ENCODE measurements at regions not wholly inside any gene's neighbourhood (a gene's known extent, or its start where the extent isn't known, plus 50 kb on each side); places are given as distances from the start of the nearest gene placed in this dataset.

DNA sequence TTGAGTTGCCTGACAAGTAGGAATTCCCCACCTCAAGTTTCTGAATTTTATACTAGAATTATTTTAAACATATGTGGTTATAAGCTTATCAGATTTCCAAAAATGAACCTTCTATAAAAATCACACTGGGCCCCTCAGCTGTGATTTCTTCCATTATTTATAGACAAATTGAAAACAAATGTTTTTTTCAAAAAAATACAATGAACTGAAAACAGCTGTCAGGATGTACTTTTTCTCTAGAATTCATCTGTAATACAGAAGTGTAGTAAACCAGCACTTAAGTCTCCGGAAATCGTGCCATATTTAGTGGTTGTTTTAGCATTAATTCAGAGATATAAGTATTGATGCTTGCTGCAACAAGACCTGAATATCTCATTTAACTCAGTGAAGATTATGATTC is 74.0 kb downstream of the SPRY1 start:
- no peaks in the 10 kb centered on the region for H3K36me3 Mint-ChIP-seq
- WGBS (ENCODE audit: insufficient coverage): 100% methylated on average over 2 of the region's 2 CpGs
- intact Hi-C loops (cut with micrococcal nuclease): no loop called here
- Histone ChIP-seq H3K9me3 (ENCODE audit: control insufficient read depth, insufficient read depth, low read length) (no peaks in the 10 kb centered on the region), H3K4me3 (ENCODE audit: low read length) (no peak overlapping the region), H3K27ac (ENCODE audit: low read length) (no peak overlapping the region), H3K36me3 (ENCODE audit: control insufficient read depth, insufficient read depth, low read length) (no peaks in the 10 kb centered on the region), H3K4me1 (ENCODE audit: control insufficient read depth, insufficient read depth, low read length) (no peaks in the 10 kb centered on the region), H3K27me3 (ENCODE audit: control insufficient read depth, insufficient read depth, low read length) (no peaks in the 10 kb centered on the region)
- no peaks in the 10 kb centered on the region for H3K9me3 Mint-ChIP-seq
- H3K4me1 Mint-ChIP-seq: no peaks in the 10 kb centered on the region
- no peak for ATAC-seq
- no peak overlapping the region for H3K27ac Mint-ChIP-seq
- H3K4me3 Mint-ChIP-seq: no peak overlapping the region
- TF ChIP-seq, protein P1, sequence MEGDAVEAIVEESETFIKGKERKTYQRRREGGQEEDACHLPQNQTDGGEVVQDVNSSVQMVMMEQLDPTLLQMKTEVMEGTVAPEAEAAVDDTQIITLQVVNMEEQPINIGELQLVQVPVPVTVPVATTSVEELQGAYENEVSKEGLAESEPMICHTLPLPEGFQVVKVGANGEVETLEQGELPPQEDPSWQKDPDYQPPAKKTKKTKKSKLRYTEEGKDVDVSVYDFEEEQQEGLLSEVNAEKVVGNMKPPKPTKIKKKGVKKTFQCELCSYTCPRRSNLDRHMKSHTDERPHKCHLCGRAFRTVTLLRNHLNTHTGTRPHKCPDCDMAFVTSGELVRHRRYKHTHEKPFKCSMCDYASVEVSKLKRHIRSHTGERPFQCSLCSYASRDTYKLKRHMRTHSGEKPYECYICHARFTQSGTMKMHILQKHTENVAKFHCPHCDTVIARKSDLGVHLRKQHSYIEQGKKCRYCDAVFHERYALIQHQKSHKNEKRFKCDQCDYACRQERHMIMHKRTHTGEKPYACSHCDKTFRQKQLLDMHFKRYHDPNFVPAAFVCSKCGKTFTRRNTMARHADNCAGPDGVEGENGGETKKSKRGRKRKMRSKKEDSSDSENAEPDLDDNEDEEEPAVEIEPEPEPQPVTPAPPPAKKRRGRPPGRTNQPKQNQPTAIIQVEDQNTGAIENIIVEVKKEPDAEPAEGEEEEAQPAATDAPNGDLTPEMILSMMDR (IDR thresholded peaks at IDR 0.05): no peak
- H3K27me3 Mint-ChIP-seq (ENCODE audit: low read depth in 2 of 2): peaks cover 0 to 6% of the 10 kb centered on the region in 2 donors
- no peak for DNase-seq

DNA sequence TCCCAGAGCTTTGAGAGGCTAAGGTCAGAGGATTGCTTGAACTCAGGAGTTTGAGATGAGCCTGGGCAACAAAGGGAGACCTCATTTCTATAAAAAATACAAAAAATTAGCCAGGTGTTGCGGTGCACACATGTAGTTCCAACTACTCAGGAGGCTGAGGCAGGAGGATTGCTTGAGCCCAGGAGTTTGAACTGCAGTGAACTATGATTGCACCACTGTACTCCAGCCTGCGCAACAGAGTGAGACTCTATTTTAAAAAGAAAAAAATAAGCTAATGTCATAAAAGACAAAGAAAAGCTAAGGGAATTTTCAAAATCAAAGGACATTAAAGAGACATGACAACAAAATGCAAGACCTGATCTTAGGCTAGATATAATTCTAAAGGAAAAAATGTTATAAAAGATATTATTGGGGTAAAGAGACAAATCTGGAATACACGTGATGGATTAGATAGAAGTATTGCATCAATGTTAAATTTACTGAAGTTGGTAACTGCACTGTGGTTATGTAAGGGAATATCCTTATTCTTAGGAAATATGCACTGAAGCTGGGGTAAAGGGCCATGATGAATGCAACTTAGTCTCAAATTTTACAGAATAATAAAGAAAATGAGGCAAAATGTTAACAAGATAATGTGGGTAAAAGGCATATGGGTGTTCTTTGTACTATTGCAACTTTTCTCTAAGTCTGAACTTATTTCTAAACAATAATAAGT is 75.2 kb downstream of the SPRY1 start:
- 91% methylated on average over 2 of the region's 3 CpGs for WGBS (ENCODE audit: insufficient coverage)
- Mint-ChIP-seq H3K4me1 (no peaks in the 10 kb centered on the region), H3K27me3 (ENCODE audit: low read depth in 2 of 2) (peaks cover 0 to 6% of the 10 kb centered on the region in 2 donors), H3K27ac (no peak overlapping the region), H3K4me3 (no peak overlapping the region), H3K36me3 (no peaks in the 10 kb centered on the region), H3K9me3 (no peaks in the 10 kb centered on the region)
- no peaks in the 10 kb centered on the region for H3K9me3 ChIP-seq (ENCODE audit: control insufficient read depth, insufficient read depth, low read length)
- no peak overlapping the region for H3K27ac ChIP-seq (ENCODE audit: low read length)
- H3K4me1 ChIP-seq (ENCODE audit: control insufficient read depth, insufficient read depth, low read length): no peaks in the 10 kb centered on the region
- DNase-seq: no peak
- H3K4me3 ChIP-seq (ENCODE audit: low read length): no peak overlapping the region
- ATAC-seq: no peak
- no peaks in the 10 kb centered on the region for H3K36me3 ChIP-seq (ENCODE audit: control insufficient read depth, insufficient read depth, low read length)
- H3K27me3 ChIP-seq (ENCODE audit: control insufficient read depth, insufficient read depth, low read length): no peaks in the 10 kb centered on the region
- intact Hi-C loops (cut with micrococcal nuclease): no loop called here
- TF ChIP-seq, protein P1 (IDR thresholded peaks at IDR 0.05): no peak

DNA sequence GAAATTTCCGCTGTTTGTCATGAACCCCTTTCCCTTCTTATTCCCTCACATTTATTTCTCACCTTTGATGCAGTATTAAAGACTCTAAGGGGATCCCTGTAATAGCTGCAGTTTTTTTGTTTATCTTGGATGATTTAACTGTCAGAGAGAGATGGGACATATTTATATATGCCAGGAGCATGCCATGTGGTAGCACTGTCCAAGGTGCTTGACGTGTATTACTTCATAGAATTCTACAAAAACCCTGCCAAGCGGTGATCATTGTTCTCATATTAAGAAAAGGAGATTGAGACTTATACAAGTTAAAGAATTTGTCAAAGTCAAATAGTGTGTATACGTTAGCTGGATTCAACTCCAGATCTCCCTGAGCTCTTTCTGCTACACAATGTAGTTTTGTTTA is 78.2 kb downstream of the SPRY1 start:
- Histone ChIP-seq H3K36me3 (ENCODE audit: control insufficient read depth, insufficient read depth, low read length) (no peaks in the 10 kb centered on the region), H3K4me3 (ENCODE audit: low read length) (no peak overlapping the region), H3K27ac (ENCODE audit: low read length) (no peak overlapping the region), H3K9me3 (ENCODE audit: control insufficient read depth, insufficient read depth, low read length) (no peaks in the 10 kb centered on the region), H3K27me3 (ENCODE audit: control insufficient read depth, insufficient read depth, low read length) (no peaks in the 10 kb centered on the region), H3K4me1 (ENCODE audit: control insufficient read depth, insufficient read depth, low read length) (peaks cover 16% of the 10 kb centered on the region)
- intact Hi-C loops (cut with micrococcal nuclease): loop anchor here (5.0 kb wide), 1 partner anchor 127 kb away; no protein-coding TSS in a partner anchor
- DNase-seq (no peak), ATAC-seq (no peak)
- Mint-ChIP-seq H3K36me3 (no peaks in the 10 kb centered on the region), H3K27me3 (ENCODE audit: low read depth in 2 of 2) (peaks cover 0 to 6% of the 10 kb centered on the region in 2 donors), H3K4me1 (peaks cover 25 to 29% of the 10 kb centered on the region in 2 donors), H3K27ac (no peak overlapping the region), H3K9me3 (no peaks in the 10 kb centered on the region), H3K4me3 (no peak overlapping the region)
- TF ChIP-seq, protein P1 (IDR thresholded peaks at IDR 0.05): no peak
- WGBS (ENCODE audit: insufficient coverage): 96% methylated on average over 4 of the region's 4 CpGs

DNA sequence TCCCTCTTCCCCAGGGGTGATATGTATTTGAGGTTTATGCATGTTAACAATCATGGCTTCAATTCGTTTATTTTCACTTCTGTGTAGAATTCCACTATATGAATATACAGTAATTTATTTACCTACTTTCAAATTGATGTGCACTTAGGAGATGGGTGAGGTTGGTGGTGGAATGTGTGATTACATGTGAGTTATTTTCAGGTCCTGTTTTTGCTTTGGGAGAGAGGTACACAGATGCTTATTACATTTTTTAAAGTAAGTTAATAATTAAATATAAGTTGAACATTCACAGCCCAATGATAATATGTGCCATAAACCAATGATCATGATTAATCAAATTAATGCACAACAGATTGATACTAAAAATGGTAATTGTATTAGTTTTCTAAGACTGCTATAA is 79.5 kb downstream of the SPRY1 start:
- Mint-ChIP-seq H3K27me3 (ENCODE audit: low read depth in 2 of 2) (peaks cover 0 to 6% of the 10 kb centered on the region in 2 donors), H3K4me1 (peaks cover 28 to 33% of the 10 kb centered on the region in 2 donors), H3K36me3 (no peaks in the 10 kb centered on the region), H3K27ac (no peak overlapping the region), H3K9me3 (no peaks in the 10 kb centered on the region), H3K4me3 (no peak overlapping the region)
- Histone ChIP-seq H3K27ac (ENCODE audit: low read length) (no peak overlapping the region), H3K27me3 (ENCODE audit: control insufficient read depth, insufficient read depth, low read length) (no peaks in the 10 kb centered on the region), H3K36me3 (ENCODE audit: control insufficient read depth, insufficient read depth, low read length) (no peaks in the 10 kb centered on the region), H3K4me3 (ENCODE audit: low read length) (no peak overlapping the region), H3K4me1 (ENCODE audit: control insufficient read depth, insufficient read depth, low read length) (peaks cover 16% of the 10 kb centered on the region), H3K9me3 (ENCODE audit: control insufficient read depth, insufficient read depth, low read length) (no peaks in the 10 kb centered on the region)
- DNase-seq (no peak), ATAC-seq (no peak)
- intact Hi-C loops (cut with micrococcal nuclease): loop anchor here (1.0 to 5.0 kb wide), 2 partner anchors 23 to 126 kb away; no protein-coding TSS in a partner anchor
- WGBS (ENCODE audit: insufficient coverage): no CpG with 5 or more reads among the region's 1 CpG
- TF ChIP-seq, protein P1 (IDR thresholded peaks at IDR 0.05): no peak
